ENCODE measurements at regions not wholly inside any gene's neighbourhood (a gene's known extent, or its start where the extent isn't known, plus 50 kb on each side); places are given as distances from the start of the nearest gene placed in this dataset.

DNA sequence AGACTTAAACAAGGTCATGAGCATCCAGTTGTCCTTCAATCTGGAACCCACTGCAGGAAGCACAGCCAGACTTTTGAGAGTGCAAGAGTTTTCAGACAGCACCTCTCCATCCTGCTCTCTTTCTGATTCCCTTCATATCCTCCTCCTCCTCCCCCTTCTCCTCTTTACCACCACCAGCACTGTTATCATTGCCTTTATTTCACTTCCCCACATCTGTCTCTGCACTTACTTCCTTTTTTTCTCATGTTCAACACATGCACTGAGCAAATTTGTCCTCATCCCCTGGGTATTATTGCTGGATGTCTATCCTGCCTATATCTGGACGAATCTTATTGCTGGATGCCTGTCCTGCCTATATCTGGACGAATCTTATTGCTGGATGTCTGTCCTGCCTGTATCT lies 554.8 kb downstream of the DHX35 start:
- no peak for TF ChIP-seq POLR2A (IDR thresholded peaks at IDR 0.05; ENCODE audit: low read length)
- TF ChIP-seq GATA1 (IDR thresholded peaks at IDR 0.05; ENCODE audit: low read depth, low read length), result no peak
